ENCODE measurements at regions not wholly inside any gene's neighbourhood (a gene's known extent, or its start where the extent isn't known, plus 50 kb on each side); places are given as distances from the start of the nearest gene placed in this dataset.
A peak's percentile ranks its signal among the peaks of the same experiment; 100 is the strongest.

DNA sequence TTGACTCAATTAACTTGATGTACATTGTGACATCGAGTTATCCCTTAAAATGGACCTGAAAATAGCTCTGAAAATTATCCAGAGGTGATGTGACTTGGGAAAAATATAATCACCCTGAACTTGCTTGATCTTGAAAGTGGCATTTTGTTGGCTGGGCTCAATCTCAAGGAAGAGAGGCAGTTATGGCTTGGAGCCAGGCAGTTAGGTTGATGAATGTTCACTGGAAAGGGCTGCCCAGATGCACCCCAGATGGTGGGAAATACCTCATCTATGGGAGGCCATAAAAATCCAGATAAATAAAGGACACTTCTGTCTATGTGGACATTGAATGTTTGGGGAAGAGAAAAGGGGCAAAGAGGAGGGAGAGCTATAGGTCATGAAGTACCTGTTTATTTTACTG is 55.7 kb upstream of the OR5AN1 start:
- no peak for DNase-seq

GRCh38 chr11:59295435-59295834 is 63.3 kb upstream of the OR5AN1 start:
- DNase-seq: no peak

DNA sequence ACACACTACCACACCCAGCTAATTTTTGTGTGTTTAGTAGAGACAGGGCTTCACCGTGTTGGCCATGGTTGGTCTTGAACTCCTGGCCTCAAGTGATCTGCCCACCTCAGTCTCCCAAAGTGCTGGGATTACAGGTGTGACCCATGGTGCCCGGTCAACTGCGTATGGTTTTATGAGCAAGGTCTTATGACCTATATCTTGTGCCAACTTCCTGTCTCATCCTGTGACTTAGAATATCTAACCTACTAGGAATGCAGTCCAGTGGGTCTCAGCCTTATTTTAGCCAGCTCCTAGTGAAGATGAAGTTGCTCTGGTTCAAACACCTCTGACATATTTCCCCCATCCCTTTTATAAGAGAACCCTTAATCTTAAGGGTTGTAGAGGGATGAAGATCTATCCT is 66.1 kb upstream of the OR5AN1 start:
- no peak for DNase-seq

DNA sequence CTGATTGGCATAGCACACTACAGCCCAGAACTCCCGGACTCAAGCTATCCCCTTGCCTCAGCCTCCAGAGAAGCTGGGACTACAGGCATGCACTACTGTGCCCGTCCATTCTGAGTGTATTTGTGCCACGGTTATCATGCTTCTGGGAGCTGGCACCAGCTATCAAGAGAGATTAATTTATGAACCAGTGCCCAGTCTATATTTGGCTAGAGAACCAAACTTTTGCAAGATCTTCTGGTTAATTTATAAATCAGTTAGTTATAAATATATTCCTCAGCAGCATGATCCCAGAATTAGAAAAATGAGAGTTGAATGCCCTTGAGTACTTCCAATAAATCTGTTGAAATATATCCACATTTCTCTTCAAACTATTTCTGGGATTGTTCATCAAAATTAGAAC is 67.5 kb upstream of the OR5AN1 start:
- no peak for DNase-seq

GRCh38 chr11:59289356-59290181 is 69.1 kb upstream of the OR5AN1 start:
- no peak for DNase-seq

DNA sequence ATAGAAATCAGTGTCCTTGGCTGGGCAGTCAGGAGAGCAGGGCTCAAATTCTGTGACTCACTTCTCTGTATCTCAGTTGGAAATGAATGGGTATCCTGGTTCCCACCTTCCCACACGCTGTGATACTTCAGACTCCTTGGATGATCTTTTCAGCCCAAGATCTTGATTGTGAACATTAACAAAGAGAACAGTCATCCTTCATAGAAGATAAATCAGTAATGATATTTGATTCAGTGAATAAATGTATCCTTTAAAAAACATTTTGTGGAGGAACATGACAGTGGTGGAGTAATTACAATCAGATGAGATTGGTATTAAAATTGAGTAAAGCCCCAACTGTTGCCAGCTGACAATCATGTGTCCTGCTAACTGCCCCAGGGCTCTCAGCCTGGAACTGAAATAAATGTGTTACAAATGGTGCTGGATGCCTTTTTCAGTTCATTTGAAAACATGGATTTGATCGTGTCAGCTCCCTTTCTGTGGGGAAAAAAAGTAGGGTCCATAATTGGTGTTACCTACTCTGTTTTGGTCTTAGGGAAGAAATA is 72.9 kb upstream of the OR5AN1 start:
- DNase-seq: no peak

- DNase-seq: no peak
Measured at GRCh38 chr11:59284773-59285129, 72.0 kb upstream of the MPEG1 start.

DNA sequence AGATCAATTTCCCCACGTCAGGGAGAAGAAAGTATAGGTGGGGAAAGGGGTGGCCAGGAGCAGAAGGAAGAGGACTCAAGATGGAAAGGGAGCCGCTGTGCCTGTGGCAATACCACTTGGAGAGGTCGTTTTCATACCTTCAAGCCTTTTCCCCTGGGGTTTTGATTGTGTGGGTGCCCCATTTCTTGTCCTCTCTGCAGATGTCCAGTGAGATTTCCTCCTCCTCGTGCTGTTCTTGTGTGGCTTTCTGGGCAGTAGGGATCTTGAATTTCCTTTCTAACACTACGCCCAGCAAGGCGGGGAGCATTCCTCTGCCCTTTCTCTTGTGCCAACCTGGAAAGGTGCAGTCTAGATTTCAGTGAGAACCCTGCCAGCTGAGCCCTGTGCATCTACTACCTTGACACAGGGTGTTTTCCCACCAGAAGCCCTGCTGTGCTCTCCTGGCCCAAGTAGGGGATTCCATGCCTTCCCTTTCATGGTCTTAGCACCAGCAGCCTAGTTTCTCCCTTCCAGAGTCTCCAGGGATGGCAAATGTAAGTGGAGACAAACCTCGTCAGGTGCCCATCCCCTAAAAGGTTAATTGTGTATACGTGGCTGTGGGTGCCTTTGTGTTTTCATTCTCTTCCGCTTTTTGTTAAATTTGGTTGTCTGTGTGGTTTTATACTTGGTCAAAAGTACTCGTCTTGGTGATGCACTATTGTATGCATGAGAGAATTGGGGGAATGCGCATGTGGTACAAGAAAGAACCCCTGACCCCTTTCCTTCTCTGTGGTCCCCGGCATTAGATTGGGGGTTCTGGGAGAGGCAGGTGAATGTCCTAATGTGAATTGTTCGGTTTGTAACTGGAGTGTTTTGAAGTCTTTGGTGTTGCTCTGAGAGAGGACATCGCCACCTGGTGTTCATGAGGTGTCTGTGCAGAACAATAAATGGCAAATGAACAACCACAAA is 71.4 kb upstream of the MPEG1 start:
- DNase-seq: peak in 22 of 56 donors; percentile 4 to 53 (median 14)

DNA sequence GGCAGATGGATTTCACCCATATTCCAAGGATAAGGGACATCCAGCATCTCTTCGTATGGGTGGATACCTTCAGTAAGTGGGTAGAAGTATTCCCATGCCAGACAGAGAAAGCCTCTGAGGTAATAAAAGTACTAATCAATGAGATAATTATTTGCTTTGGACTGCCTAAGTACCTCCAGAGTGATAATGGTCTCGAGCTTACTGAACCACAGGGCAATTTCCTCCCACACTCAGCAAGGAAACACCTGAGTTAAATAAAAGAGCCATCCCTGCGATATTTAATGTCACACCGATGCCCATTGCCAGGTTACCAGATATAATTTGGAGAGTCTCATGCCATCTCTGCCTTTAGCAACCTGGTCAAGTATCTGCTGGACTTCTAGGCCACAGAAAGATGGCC is 70.6 kb upstream of the MPEG1 start:
- DNase-seq: no peak

- DNase-seq: no peak
Measured at GRCh38 chr11:59281177-59281576, 68.5 kb upstream of the MPEG1 start.

DNA sequence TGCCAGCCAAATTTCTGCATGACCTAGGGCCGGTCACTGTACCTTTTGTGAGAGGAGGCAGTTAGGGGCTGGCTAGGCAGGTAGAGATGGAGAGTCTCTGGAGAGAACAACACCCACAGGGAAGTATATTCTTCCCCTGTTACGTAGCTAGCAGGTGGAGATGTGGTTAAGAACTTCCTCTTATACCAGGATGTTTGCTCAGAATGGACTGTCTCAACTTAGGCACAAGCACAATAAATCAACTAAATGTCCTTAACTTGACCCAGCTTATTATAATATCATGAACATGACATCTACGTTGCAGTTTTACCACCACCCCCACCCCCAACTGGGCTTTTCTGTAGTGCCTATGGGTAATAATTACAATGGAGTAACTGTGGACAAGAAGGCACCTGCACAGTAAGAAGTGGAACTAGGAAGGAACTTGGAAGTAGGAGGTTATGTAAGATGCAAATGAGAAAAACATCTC is 60.7 kb upstream of the MPEG1 start:
- no peak for DNase-seq

DNA sequence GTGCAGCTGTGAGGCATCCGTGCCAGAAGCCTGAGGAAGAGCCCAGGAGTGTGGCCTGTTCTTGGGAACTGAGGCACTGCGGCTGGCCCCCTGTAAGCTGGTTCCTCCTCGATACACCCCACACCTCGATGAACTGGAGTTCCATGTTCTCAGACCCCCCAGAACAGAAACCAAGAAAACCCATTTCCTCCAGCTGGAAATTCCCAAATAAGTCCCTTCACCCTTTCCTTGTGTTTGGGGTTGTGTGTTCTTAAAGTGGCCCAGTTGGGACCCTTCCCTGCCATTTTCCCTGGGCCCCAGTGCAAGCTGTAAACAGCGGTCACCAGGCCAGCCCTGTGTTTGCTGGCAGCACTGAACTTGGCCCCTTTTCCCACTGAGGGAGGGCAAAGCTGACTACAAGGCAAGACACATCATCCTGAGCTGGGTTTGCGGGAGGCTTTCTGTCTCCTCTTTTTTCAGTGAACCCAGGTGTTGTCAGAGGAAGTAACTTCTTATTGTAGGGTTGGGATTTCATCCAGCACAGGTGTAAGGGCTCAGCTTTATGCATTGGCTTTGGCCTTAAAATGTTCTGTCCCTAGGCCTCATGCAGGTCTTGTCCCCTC is 60.1 kb upstream of the MPEG1 start:
- DNase-seq: no peak

GRCh38 chr11:59271811-59272327 is 59.1 kb upstream of the MPEG1 start:
- DNase-seq: no peak

GRCh38 chr11:59271247-59271755 is 58.6 kb upstream of the MPEG1 start:
- no peak for DNase-seq

DNA sequence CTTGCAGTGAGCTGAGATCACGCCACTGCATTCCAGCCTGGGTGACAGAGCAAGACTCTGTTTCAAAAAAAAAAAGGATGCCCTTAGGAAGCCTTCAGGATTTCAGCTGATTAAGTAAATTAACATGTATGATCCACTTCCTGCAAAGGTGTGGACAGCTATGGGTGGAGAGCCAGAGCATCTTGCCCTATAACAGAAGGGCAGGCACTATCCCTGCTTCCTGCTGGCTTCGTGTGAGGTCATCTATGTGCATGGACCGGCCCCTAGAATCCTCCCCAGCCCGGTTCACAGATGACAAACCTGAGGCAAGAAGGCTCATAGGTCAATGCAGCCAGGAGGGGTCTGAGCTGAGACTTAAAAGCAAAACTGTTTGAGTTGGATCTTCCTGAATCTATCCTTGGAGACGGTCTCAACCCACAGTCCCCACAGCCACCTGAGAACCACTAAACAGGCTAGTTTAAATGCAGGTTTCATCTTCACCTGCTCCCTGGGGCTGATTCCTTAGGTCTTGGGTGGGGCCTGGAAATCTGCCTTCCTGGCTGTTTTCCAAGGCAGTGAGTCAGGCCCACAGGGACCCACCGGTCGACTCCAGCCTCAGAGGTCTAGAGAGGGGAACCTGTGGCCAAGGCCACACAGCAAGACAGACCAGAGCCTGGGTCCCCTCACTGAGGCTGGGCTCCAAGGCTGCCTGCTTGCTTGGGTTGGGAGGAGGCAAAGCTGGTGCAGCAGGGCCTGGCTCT is 55.2 kb upstream of the MPEG1 start:
- DNase-seq: no peak

GRCh38 chr11:59267196-59267595 is 54.5 kb upstream of the MPEG1 start:
- no peak for DNase-seq

DNA sequence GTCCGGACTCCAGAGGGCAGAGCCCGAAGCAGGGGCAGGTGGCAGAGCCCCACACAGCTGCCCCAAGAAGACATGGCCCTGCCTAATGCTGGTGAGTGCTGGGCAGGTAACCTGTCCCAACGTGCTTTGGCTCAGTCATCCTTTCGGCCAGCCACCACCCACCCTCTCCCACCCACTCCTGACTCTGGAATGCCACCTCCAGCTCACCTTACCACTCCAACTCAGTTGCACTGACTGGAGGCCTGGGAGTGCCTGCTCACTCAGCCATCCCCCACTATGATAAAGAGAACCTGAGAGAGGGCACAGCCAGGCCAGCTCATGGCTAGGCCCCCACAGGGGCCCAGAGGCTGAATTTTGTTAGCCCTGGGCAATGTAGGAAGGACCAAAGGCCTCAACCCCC is 53.8 kb upstream of the MPEG1 start:
- DNase-seq: no peak

DNA sequence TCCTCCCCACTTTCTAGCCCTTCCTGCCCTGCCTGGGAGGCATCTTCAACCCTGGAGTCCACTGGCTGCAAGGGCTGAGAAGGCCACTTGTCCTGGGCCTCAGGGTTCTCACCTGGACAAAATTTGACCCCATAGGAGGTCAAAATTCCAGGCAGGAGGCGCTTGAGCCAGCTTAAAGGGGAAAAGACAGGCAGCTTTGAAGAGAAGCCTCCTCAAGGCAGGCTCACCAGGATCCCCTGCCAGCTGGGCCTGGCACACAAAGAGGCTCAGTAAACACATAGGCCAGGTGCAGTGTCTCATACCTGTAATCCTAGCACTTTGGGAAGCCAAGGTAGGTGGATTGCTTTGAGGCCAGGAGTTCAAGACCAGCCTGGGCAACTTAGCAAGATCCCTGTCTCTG is 53.0 kb upstream of the MPEG1 start:
- DNase-seq: no peak

GRCh38 chr11:59264736-59265135 is 52.0 kb upstream of the MPEG1 start:
- DNase-seq: no peak

DNA sequence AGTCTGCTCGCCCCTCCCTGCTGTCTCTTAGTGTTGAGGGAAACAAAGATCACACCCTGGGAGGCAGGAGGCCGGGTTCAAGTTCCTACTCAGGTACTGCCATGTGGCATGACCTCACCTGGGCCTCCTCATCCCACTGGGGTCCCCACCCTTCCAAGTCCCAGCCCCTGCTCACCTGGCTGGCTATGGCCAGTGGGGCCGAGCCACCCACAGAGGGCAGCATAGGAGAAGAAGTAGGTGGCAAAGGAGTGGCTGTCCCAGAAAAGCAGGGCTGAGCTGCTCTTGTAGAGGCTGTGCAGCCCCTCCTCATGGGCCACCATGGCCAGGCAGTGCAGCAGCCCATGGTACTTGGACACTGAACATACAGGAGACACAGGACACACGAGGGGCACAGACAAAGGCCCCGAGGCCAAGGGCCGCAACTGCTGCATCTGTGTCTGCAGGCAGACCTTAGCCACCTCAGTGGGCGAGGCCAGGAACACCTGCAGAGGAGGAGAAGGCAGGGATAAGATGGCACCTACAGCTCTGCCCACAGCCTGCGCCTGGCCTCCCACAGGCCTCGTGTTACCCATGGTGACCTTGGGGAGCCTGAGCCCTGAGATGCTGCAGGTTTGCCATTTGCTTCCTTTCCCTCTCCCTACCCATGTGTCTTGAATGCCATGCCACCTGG is 50.6 kb upstream of the MPEG1 start:
- no peak for DNase-seq

Measured in amygdala (tissue), 56 donors.